SK-N-DZ (cell line): ENCODE measurements at regions not wholly inside any gene's neighbourhood (a gene's known extent, or its start where the extent isn't known, plus 50 kb on each side); places are given as distances from the start of the nearest gene placed in this dataset.

Experiments used
- DNase-seq: peaks from one replicate; pipeline ENCODE4 v3.0.0-alpha.2; 2015; ENCODE audit warnings: low spot score

DNA sequence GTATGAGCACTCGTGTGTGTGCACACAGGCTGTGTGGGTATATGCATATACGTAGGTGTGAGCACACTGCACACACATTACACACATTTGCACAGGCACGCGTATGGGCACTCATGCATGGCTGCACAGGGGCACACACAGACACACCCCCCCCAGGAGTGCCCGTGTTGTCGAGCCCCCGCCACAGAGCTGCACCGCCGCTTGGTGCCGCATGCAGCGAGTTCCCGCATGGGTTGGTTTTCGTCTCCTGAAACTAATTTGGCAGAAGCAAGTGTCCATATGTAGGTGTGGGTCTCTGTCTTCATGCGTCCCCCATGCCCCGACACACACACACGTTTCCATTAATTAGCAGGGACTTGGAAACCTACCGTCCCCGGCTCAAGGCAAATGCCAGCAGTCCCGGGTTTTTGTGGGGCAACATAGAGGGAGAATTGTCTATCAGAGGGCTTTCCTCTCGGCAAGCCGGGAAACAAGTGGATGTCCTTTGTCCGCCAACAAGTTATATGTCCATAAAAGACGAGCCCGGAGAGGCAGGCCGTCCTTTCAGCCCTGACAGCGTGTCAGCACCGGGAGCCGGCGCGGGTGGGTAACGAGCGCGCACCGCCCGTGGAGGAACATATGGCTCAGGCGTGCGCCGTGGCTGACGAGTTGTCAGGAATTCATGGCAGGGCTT is 1291.7 kb downstream of the BRD1 start:
- no peak for DNase-seq

DNA sequence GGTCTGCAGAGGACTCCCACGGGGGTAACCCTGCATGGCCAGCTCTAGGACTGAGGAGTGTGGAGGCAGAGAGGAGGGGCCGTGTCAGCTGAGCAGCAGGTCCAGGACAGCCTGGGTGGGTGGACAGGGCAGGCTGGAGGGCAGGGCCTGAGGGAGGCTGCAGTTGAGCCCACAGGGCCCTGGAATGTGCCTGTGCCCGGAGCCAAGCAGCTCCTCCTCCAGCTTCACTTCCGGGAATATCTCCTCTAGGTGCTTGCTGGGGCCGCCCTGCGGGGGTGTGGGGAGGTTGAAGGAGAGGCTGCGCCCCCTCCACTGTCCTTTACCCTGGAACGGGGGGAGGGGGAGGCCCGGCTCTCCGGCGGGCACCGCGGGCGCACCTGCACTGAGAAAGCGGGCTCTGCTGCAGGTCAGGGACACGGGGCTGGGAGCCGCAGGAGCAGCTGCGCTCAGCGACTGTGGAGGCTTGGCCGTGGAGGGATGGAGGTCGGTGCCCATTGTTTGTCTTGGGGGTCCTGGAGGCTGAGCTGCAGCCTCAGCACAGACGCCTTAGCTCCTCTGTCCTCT is 1293.2 kb downstream of the BRD1 start:
- DNase-seq = no peak

DNA sequence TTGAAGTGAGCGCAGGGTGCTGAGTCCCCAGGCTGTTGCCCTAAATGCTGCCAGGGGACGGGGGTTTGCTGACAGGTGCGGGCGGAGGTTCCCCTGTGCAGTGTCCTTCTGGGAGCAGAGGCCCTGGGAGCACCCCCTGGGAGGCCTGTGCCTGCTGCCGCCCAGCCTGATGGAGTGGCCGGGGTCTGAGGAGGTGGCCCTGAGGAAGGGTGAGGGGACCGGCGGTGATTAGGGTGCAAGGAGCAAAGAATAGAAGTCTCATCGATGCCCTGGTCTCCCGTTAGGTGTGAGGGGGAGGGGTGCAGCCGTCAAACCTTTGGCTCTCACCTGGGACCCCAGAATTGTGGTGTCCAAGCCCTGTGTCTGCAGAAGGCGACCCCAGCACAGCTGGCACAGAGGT is 1294.7 kb downstream of the BRD1 start:
- no peak for DNase-seq

DNA sequence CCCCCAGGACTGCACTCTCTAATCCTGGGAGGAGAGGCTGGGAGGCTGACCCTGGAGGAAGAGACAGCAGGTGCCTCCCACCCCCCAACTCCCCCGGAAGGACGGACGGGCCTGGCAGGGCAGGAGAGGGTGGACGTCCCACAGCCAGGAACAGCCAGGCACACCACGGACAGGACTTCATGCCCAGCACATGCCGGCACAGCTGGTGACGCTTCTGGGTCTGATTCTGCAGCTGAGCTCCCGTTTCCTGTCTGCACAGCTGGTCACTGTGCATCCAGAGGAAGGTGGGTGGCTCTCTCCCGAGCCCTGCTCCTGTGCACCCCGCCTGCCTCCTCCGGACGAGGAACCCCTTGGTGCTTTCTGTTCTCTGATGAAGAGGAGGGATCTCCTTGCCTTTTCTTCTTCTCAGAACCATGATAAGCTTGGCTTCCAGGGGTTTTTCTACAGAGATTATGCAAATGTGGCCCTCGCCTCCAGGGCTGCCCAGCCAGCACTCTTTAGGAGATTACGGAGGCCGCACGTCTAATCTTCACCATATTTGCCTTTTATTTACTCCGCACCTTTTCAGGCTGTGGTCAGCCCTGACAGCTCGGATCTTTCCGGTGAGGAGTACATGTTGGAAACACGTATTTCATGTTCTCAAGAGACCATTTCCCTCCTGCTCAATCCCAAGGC is 1295.8 kb downstream of the BRD1 start:
- DNase-seq = no peak

DNA sequence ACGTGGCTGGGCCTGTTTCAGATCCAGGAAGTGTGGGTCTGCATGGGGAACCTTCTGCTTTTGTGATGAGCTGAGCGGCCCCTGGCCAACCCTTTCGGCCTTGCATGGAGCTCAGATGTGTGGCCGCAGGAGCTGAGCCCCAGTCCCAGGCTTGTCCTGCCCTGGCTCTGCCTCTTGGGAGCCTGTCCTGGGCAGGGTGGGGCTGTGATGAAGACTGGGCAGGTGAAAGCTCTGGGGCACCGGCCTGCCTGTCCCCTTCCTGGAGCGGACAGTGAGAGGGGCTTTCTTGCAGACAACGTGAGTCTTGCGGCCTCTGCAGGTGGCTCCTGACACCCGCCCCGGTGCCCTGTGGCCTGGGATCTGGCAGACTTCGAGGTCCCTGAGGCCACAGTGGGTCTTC is 1296.6 kb downstream of the BRD1 start:
- DNase-seq = no peak

DNA sequence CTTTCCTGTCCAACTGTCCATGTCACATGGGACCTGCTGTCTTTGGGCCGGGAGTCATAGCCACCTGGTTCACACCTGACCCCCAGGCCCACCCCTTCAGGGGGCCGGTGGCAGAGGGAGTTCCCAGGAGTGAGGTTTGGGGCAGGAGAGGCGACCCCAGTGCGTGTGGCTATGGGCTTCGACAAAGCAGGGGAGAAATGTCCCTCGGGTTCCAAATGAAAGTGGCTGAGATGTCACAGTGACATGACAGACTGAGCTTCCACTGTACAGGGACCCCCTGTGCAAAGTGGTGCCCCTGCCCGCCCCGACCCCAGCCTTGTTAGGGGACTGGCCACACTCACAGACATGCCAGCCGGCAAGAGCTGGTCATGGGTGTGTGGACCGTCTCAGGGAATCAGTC is 1297.0 kb downstream of the BRD1 start:
- no peak for DNase-seq

DNA sequence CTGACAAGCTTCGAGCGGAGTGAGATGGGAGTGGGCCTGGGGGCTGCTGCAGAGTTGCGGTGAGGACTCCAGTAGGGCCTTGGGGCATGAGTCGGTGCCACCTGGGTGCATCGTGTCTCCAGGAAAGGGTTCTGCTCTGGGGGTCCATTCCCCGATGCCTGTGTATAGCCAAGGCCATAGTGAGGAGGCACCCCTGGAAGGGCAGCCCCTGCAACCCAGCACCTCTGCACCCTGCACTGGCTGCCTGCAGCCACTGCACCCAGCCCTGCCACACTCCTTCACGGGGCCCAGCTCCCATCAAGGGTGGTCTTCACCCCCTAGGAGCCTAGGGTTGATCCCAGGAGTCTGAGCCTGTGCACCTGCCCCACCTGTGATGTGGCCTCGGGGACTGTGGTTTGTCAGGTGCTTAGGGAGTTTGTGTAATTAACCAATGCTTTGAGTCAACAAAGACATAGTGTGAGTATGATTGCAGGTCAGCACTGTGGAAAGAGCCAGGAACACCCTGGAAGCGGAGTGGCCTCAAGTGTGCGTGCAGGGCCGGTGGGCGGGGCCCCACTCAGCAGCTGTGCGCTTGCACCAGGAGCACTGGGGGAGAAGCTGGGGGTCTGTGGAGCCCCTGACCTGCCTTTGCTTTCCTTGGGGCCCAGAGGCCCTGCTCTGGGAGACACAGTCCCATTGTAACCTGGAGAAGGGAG is 1299.3 kb downstream of the BRD1 start:
- no peak for DNase-seq

DNA sequence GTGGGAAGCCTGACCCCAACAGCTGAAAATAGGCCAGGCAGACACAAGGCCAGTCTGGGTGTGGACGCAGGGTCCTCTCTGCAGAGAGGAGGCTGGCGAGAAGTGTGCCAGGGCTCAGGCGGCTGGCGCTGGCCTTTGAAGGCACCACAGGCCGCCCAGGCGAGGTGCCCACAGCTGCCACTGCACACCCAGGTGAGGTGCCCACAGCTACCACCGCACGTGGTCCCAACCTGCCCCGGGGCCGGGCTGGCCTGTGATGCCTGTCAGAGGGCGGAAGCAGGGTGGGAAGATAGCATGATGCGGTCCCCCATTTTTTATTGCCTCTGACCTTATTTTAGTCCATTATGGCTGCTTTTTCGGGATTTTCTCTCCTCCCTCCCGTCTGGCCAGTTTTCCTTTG is 1303.9 kb downstream of the BRD1 start:
- DNase-seq = no peak

DNA sequence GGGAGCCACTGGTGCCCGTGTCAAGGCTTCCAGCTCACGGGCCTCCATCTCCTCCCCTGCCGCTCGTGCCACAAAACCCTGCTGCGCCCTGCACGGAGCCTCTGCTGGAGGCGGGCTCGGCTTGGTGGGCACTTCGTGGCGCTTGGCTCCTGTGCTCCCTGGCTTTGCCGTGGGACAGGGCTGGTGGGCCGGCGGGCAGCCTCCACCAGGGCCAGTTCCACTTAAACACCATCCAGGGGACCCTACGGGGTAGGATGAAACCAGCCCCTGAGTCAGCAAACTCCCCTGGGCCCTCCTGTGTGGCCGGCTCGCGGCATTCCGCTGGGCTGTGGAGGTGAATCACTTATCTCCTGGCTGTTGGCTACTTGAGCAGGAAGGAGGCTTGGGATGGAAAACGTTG is 1304.6 kb downstream of the BRD1 start:
- DNase-seq = no peak

DNA sequence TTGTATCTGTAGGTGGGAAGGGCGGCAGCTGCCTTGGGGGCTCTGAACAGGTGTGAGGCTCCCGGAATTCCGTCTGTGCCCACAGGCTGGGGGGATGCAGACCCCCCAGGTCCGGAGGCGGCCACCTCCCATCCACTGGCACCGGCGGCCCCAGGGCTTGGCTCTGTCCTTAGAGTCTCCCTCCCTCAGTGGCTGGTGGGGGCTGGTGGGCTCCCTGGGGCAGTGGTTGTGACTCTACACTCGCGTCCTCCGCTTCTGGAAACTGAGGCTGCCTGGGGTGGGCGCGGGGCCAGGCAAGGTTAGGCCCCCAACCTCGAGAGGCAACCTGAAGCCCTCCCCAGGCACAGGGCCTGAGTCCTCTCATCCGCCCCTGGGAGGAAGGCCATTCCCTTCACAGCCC is 1305.4 kb downstream of the BRD1 start:
- DNase-seq = no peak

DNA sequence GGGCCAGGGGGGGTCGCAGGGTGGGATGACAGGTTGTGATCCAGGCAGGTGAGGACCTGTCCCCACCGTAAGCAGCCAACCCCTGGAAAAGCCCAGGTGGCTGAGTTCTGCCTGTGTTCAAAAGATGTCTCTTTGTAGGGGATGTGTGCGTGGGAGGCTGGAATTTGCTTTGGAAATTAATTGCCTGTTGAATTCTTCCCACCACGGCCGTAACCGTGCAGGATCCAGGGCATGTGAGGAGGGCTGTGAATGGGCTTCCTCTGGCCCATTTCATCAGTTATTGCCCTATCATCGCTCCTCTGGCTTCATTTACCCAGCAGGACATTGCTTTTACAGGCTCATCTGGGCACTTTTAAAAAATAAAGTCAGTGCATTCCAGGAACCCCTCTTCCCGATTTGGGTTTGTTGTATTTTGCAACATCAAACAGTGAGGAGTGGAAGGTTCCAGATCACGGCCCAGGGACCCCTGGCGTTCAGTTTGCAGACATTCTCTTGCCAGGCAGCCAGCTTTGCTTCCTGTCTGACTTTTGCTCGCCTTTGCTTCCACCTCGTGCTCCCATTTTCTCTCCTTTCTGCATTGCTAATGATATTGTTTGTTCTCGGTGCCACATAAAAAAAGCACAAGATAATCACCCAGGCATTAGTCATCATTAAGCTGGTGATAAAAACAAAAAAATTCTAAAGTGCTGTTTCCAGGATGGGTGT is 1306.6 kb downstream of the BRD1 start:
- no peak for DNase-seq

DNA sequence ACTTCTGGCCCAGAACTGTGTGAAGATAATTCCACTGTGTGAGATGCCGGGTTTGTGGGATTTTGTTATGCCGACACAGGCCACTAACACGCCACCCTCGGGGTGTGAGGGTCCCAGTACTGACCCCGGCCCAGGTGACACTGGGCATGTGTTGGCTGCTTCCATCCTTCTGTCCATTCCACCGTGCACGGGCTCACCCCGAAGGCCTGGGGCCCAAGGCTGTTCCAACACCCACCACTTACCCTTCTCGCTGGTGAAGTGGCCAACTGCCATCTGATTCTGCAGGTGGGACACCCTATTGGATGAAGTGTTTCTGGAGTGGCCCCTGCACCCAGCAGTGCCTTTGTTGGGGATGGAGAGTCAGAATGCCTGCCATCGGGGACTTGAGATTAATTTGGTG is 1307.5 kb downstream of the BRD1 start:
- no peak for DNase-seq

DNA sequence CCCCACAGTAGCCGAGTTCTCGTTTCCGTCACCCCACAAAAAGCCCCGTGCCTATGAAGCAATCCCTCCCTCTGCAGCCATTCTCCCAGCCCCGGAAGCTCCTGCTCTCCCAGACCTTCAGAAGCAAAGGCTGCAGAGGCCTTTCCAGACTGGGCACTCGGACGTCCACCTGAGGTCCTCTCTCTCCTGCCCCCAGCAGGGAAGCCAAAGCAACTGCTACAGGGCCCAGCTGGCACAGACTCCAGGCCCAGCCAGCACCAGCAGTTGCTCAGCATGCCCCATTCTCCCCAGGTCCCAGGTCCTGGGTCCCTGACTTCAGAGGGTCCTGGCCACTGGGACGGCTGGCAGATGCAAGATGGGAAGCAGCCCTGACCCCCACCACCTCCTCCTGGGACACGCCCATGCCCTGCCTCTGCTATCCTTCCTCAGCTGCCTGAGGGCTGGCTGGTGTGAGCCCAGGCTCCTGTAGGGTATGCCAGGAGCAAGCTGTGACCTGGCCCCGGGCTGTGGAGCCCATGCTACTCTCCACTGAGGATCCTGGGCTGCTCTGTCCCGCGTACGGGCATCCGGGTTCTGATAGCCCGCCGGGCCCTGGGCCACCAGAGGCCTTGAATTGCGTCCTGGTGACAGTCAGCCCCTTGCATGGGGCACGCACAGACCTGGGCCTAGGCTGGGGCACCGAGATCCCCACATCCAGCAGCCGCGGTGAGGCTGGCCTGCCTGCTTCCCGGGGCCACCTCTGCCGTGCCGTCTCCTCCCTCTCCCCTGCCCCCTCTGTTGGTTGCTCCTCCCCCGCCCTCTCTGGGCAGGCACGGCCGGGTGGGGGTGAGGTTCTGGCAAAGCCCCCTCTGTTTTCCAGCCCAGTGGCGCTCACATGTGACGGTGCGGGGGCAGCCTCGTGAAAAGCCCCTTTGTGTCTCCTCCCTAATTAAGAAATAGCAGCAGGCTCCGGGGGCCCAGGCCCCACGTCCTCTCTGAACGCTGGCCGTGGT is 1310.3 kb downstream of the BRD1 start:
- no peak for DNase-seq

DNA sequence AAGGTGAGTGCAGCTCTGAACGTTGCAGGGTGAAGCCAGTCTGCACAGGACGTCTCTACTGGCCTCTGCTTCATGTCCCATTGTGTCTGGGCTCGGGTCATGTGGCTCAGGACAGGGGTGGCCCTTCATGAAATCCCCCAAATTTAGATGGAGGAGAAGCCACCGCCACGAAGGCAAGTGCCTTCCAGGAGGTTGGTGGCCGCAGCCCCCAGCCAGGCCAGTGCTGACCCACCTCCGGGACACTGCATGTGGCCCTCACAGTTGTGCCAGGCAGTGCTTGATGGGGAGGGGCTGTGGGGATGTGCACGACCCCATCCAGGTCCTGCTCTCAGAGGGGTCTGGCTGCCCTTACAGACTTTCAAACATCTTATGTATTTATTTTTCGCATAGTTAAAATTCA is 1311.1 kb downstream of the BRD1 start:
- no peak for DNase-seq

DNA sequence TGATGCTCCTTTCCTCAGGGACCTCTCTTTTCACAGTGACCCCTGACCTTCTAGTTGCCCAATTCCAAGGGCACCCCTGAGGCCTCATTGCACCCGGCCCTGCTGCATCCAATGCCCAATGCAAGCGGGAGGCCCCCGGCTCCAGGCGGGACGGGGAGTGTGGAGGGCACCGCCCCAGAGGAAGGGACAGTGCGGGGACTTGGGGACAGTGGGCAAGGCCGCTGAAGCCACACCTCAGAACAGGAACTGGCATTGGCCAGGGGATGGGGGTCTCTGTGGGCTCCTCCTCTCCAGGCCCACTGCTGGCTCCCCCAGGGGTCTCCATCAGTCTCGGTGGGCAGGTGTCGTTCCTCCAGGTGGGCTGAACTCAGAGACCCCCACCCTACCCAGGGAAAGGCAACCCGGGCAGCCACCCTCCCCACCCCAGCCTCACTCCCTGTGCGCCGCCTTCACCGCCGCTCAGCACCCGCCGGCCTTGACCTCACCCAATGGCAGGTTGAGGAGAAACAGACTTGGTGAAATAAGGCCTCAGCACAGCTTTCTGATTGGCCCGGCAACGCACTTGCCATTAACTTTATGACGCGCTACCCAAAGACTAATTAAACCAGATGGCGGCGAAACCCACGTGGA is 1312.0 kb downstream of the BRD1 start:
- no peak for DNase-seq

DNA sequence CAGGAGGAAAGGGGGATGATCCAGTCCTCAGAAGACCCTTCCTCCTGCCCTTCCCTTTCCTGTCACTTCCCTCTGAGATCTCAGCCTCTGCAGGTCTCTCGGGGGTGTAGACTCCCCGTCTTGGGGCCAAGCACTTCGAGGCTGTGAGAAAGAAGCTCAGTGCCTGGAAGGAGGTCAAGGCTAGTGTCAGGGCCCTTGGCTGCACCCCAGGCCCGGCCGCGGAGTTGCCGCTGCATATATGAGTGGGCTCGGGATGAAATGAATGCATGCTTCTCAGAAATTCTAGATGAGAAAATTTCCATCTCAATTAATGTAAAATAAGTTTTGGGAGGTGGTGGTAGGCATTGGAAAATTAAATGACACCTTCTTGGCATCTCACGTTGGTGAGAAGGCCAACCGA is 1313.7 kb downstream of the BRD1 start:
- no peak for DNase-seq

DNA sequence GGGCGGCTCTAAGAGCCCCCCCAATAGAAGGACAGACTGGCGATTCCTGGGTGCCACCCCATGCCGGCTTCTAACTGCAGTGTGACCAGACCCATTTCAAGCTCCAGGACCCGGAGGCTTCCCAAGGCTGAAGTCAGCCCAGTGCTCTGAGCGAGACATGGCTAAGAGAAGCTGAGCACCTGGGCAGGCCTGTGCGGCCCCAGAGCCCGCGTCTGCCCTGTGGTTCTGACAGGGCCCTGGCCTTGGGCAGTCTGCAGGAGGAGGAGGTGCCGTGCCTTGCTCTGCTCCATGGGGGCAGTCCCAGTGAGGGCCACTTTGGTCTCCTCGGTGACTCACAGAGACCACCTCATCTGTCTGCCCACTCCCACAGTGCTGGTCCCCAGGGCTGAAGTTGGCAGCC is 1314.2 kb downstream of the BRD1 start:
- DNase-seq = no peak

DNA sequence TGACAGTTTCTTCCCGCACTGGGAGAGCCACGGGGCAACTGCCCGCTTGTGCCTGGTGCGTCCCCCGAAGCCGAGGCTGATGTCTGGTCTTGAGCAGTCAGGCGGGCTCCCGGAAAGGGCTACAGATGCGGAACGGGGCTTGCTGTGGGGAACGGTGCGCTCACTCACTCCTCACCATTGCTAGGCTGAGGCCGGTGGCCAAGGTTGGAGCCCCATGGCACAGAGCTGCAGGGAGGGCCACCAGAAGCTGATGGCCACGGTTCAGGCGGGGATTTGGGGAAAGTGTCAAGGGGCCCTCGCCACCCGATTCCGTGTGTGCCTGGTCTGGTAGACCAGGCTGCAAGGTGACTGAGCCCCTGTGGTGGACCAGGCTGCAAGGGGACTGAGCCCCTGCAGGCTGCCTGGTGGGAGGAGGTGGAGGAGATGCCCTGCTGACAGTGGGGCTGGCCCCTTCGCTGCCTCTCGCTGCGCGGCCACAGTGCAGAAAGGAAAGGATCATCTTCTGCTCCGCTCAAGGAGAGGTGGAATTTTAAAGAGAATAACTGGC is 1315.8 kb downstream of the BRD1 start:
- DNase-seq = no peak

DNA sequence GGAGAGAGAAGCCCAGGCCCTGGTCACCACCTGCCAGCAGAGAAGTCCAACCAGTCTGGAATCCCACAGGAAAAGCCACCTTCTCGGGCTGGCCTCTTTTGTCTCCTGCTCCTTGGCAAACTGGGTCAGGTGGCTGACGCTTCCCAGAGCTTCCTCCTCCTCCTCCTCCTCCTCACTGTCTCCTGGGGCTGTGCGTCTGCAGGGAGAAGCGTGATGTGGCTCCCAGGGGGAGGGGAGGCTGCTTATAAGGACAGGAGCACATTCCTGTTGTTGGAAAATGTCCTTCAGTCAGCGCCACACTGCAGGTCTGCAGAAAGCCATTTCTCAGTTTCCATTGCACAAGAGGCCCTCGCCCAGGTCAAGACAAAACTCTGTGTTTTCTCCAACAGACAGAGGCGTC is 1316.5 kb downstream of the BRD1 start:
- no peak for DNase-seq

DNA sequence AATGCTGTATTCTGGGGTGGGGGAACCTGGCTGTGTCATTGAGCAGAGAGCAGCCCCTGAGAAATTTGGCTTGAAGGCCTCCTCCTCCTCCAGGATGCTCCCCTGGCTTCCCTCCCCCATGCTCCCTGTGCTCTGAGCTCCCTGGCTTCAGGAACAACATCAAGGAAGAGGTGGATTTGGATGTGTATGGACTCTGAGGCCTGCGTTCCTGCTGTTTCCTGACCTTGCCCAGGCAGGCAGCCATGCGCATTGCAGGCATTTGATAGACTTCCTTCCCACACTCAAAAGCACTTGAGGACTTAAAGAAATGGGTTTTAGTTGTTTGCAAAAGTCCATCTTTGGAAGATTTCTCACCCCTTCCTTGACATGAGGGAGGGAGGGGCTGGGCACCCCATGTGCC is 1317.1 kb downstream of the BRD1 start:
- DNase-seq = no peak
